Endothelial cell of umbilical vein (primary cell): ENCODE measurements at regions not wholly inside any gene's neighbourhood (a gene's known extent, or its start where the extent isn't known, plus 50 kb on each side); places are given as distances from the start of the nearest gene placed in this dataset.

ENCODE experiments used
- BruUV-seq: library from RNA; stranded (reverse); fragments of 400-500 nt; replicated peaks from 2 replicates; lab custom pipeline; 2021; lab: Mats Ljungman, UMichigan
- CTCF ChIA-PET: fragments of 300-600, 350-600 bp; sonication (Branson Sonifier 250); formaldehyde crosslinking; loops from one replicate; lab custom pipeline; 2021; ENCODE audit warnings: antibody characterized with exemption, inconsistent platforms; lab: Charles Lee
- POLR2A ChIA-PET: fragments of 300-600, 350-600 bp; sonication (Branson Sonifier 250); formaldehyde crosslinking; loops from one replicate; lab custom pipeline; 2021; ENCODE audit warnings: antibody characterized with exemption, inconsistent platforms; lab: Charles Lee
- DNase-seq: peaks from one replicate; pipeline ENCODE4 v3.0.0-alpha.2; 2011; ENCODE audit warnings: low read depth, low spot score
- FAIRE-seq: peaks from 2 replicates; lab custom pipeline; 2011; peaks lifted over from hg19 to GRCh38; lab: Jason Lieb, UNC
- H2AFZ ChIP-seq: 2 replicates; pipeline ENCODE4 v1.6.0; 2012; ENCODE audit warnings: low read depth, low read length, control low read depth, inconsistent platforms
- H3K27ac ChIP-seq: 2 replicates; pipeline ENCODE4 v1.5.1; 2011; ENCODE audit warnings: low read depth, mild to moderate bottlenecking, control low read depth, low read length, moderate library complexity; ENCODE audit not compliant: insufficient read depth
- H3K27me3 ChIP-seq, 2 experiments: 2 replicates each; pipeline versions ENCODE4 v1.6.0 to v1.6.1; 2011; ENCODE audit warnings: low read length in 2 of 2, mixed read lengths in 1 of 2; ENCODE audit not compliant: control insufficient read depth in 2 of 2, insufficient read depth in 2 of 2
- H3K36me3 ChIP-seq, 2 experiments: 2 replicates in 1 of 2; 3 replicates in 1 of 2; pipeline ENCODE4 v1.5.1; 2011; ENCODE audit warnings: low read length in 2 of 2, mild to moderate bottlenecking in 1 of 2, moderate library complexity in 1 of 2; ENCODE audit not compliant: control insufficient read depth in 2 of 2, insufficient read depth in 2 of 2; ENCODE audit errors: extremely low read depth in 1 of 2
- H3K4me1 ChIP-seq: 3 replicates; pipeline ENCODE4 v1.5.1; 2011; ENCODE audit warnings: mild to moderate bottlenecking, low read length; ENCODE audit not compliant: control insufficient read depth, insufficient read depth; ENCODE audit errors: extremely low read depth
- H3K4me2 ChIP-seq: 2 replicates; pipeline ENCODE4 v1.6.1; 2011; ENCODE audit warnings: low read length, control low read depth, mixed read lengths; ENCODE audit not compliant: insufficient read depth
- H3K4me3 ChIP-seq, 3 experiments: fragments of 200-600 bp in 1 of 3; sonication (generic), shearing (Covaris generic) in 1 of 3; replicated peaks in 1 of 3; 2 replicates each; pipeline ENCODE4 v1.5.1; 2011 to 2016; ENCODE audit warnings: control low read depth in 3 of 3, low read length in 3 of 3, mild to moderate bottlenecking in 2 of 3, inconsistent platforms in 1 of 3, low read depth in 1 of 3, moderate library complexity in 1 of 3; ENCODE audit not compliant: insufficient read depth in 1 of 3
- H3K79me2 ChIP-seq: 2 replicates; pipeline ENCODE4 v1.6.0; 2012; ENCODE audit warnings: low read length, inconsistent platforms; ENCODE audit not compliant: control insufficient read depth, insufficient read depth
- H3K9ac ChIP-seq: replicated peaks from 2 replicates; pipeline ENCODE3; 2011; ENCODE audit warnings: low read length, control low read depth; ENCODE audit not compliant: insufficient read depth; ENCODE audit errors: extremely low read depth
- H3K9me1 ChIP-seq: replicated peaks from 3 replicates; pipeline ENCODE4 v1.6.0; 2011; ENCODE audit warnings: mild to moderate bottlenecking, low read length; ENCODE audit not compliant: control insufficient read depth, insufficient read depth; ENCODE audit errors: extremely low read depth
- H3K9me3 ChIP-seq: replicated peaks from 2 replicates; pipeline ENCODE4 v1.5.1; 2012; ENCODE audit warnings: low read length, inconsistent platforms; ENCODE audit not compliant: control insufficient read depth, insufficient read depth
- H4K20me1 ChIP-seq: replicated peaks from 2 replicates; pipeline ENCODE3; 2011; ENCODE audit warnings: mild to moderate bottlenecking, low read length; ENCODE audit not compliant: control insufficient read depth, insufficient read depth; ENCODE audit errors: extremely low read depth
- EZH2 ChIP-seq: IDR thresholded peaks from 2 replicates; pipeline ENCODE4 v1.6.1; 2012; ENCODE audit warnings: borderline replicate concordance, low read depth, mild to moderate bottlenecking, moderate library complexity, low read length, inconsistent platforms; ENCODE audit not compliant: severe bottlenecking
- FOS ChIP-seq: IDR thresholded peaks from 2 replicates; pipeline ENCODE4 v1.6.1; 2011; ENCODE audit warnings: mild to moderate bottlenecking, low read length, moderate library complexity, borderline replicate concordance; ENCODE audit not compliant: insufficient read depth
- GATA2 ChIP-seq: IDR thresholded peaks from 2 replicates; pipeline ENCODE4 v1.7.0; 2011; ENCODE audit warnings: low read depth, mild to moderate bottlenecking, moderate library complexity, mixed read lengths, low read length; ENCODE audit not compliant: insufficient read length, insufficient read depth
- JUN ChIP-seq: IDR thresholded peaks from 2 replicates; pipeline ENCODE4 v1.6.1; 2011; ENCODE audit warnings: borderline replicate concordance, low read depth; ENCODE audit not compliant: insufficient read length, insufficient read depth
- MYC ChIP-seq: IDR thresholded peaks from one replicate; pipeline ENCODE4 v1.6.1; 2011; ENCODE audit warnings: mild to moderate bottlenecking, low read depth, low read length
- POLR2A ChIP-seq: IDR thresholded peaks from 2 replicates; pipeline ENCODE4 v1.6.1; 2012; ENCODE audit warnings: low read depth, mild to moderate bottlenecking, control low read depth, low read length
- POLR2AphosphoS5 ChIP-seq: IDR thresholded peaks from 2 replicates; pipeline ENCODE4 v1.6.1; 2012; ENCODE audit warnings: low read depth, mild to moderate bottlenecking, control low read depth, low read length, moderate library complexity; ENCODE audit not compliant: insufficient read depth
- dilution Hi-C: fragments of 300-500 bp; cut with MboI; formaldehyde crosslinking; loops from one replicate; pipeline ENCODE4 v1.15.0; 2019; ENCODE audit warnings: low sequenced_read_pairs; ENCODE audit not compliant: extremely low pct_ligation_motif_present
- intact Hi-C: fragments of 100-400 bp; cut with micrococcal nuclease; formaldehyde crosslinking; loops from one replicate; pipeline ENCODE4 v1.10.0; 2022
- TF ChIP-seq, protein P1 (sequence below), 2 donors: IDR thresholded peaks; 1 replicate in 1 of 2; 2 replicates in 1 of 2; pipeline ENCODE4 v1.5.1; 2011; ENCODE audit warnings: low read length in 2 of 2, mild to moderate bottlenecking in 2 of 2, moderate library complexity in 2 of 2, control low read depth in 1 of 2, inconsistent platforms in 1 of 2, low read depth in 1 of 2; ENCODE audit not compliant: insufficient read depth in 1 of 2; ENCODE audit errors: extremely low read depth in 1 of 2
- TF ChIP-seq, protein P2 (sequence below): IDR thresholded peaks from 2 replicates; pipeline ENCODE4 v1.6.1; 2011; ENCODE audit not compliant: insufficient read depth, insufficient read length

DNA sequence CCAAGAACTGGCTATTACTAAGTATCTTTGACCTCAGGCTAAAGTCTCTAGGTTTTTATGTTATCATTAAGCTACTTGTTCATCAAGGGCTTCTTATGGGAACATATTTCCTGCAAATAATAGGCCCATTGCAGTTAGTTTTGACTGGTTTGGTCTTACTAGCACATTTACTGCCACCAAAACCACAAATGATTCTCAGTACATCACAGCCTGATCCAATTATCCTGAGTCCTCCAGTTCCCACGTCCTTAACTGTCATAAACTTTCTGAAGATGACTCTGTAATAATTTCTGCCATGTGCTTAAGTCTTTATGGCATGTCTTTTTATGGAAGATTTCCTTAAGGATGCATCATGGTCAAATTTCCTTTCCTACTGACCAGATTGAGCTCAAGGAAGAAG lies 123.3 kb upstream of the TANK start:
- no peak overlapping the region for H2AFZ ChIP-seq
- intact Hi-C loops: no loop called here
- no TSS peak for BruUV-seq
- H3K4me2 ChIP-seq: no peak overlapping the region
- DNase-seq (no peak), FAIRE-seq (no peak)
- no peak overlapping the region for H3K4me3 ChIP-seq
- POLR2A ChIA-PET: no interaction called here
- no peak overlapping the region for H3K27ac ChIP-seq
- CTCF ChIA-PET: interaction anchor here (1.0 kb wide), 1 partner anchor 27 kb away, joined by 3 read pairs; no protein-coding TSS in a partner anchor
- H3K9ac ChIP-seq: no peak overlapping the region
- H3K27me3 ChIP-seq: peaks cover 2 to 6% of the 10 kb centered on the region in 2 experiments
- no peaks in the 10 kb centered on the region for H4K20me1 ChIP-seq
- dilution Hi-C loops: no loop called here
- no peaks in the 10 kb centered on the region for H3K4me1 ChIP-seq
- no peaks in the 10 kb centered on the region for H3K79me2 ChIP-seq
- H3K9me3 ChIP-seq: no peaks in the 10 kb centered on the region
- no peaks in the 10 kb centered on the region for H3K36me3 ChIP-seq
- no peaks in the 10 kb centered on the region for H3K9me1 ChIP-seq
- TF ChIP-seq JUN (no peak), MYC (no peak)

DNA sequence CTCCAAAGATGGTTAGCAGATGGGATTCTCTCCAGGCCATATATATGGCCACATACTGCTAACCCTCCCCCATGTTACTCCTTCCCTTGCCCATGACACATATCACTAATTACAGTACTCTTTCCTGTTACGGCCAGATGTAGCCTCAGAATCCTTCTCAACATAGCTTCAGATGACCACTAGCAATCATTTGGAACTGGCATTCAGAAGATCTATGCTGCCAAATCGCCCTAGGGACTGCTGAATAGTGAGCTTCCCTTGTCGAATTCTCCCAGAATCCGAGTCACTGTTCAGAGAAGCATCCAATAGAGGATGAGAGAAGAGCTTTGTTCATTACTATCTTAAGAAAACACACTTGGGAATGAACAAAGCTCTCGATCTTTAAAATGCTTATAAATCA lies 121.2 kb upstream of the TANK start:
- no peaks in the 10 kb centered on the region for H3K79me2 ChIP-seq
- peaks cover 3 to 11% of the 10 kb centered on the region in 2 experiments for H3K27me3 ChIP-seq
- POLR2A ChIA-PET: no interaction called here
- H3K4me1 ChIP-seq: no peaks in the 10 kb centered on the region
- no peaks in the 10 kb centered on the region for H3K9me1 ChIP-seq
- no peak overlapping the region for H3K9ac ChIP-seq
- FAIRE-seq (no peak), DNase-seq (no peak)
- dilution Hi-C loops: no loop called here
- CTCF ChIA-PET: interaction anchor here (1.6 kb wide), 1 partner anchor 25 kb away, joined by 8 read pairs; no protein-coding TSS in a partner anchor
- no peaks in the 10 kb centered on the region for H3K36me3 ChIP-seq
- TF ChIP-seq GATA2: no peak
- TF ChIP-seq JUN: no peak
- TF ChIP-seq EZH2: no peak
- TF ChIP-seq, protein P1, sequence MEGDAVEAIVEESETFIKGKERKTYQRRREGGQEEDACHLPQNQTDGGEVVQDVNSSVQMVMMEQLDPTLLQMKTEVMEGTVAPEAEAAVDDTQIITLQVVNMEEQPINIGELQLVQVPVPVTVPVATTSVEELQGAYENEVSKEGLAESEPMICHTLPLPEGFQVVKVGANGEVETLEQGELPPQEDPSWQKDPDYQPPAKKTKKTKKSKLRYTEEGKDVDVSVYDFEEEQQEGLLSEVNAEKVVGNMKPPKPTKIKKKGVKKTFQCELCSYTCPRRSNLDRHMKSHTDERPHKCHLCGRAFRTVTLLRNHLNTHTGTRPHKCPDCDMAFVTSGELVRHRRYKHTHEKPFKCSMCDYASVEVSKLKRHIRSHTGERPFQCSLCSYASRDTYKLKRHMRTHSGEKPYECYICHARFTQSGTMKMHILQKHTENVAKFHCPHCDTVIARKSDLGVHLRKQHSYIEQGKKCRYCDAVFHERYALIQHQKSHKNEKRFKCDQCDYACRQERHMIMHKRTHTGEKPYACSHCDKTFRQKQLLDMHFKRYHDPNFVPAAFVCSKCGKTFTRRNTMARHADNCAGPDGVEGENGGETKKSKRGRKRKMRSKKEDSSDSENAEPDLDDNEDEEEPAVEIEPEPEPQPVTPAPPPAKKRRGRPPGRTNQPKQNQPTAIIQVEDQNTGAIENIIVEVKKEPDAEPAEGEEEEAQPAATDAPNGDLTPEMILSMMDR (IDR thresholded peaks at IDR 0.05; ENCODE audit: extremely low read depth in 1 of 2, insufficient read depth in 1 of 2, low read depth in 1 of 2, low read length in 2 of 2): no peak
- no peak for TF ChIP-seq FOS
- TF ChIP-seq, protein P2, sequence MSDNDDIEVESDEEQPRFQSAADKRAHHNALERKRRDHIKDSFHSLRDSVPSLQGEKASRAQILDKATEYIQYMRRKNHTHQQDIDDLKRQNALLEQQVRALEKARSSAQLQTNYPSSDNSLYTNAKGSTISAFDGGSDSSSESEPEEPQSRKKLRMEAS: no peak
- TF ChIP-seq MYC: no peak
- TF ChIP-seq POLR2AphosphoS5: no peak
- TF ChIP-seq POLR2A: no peak
- intact Hi-C loops: no loop called here
- no TSS peak for BruUV-seq
- no peak overlapping the region for H3K4me3 ChIP-seq
- no peaks in the 10 kb centered on the region for H3K9me3 ChIP-seq
- no peak overlapping the region for H3K4me2 ChIP-seq
- H3K27ac ChIP-seq: no peak overlapping the region
- no peak overlapping the region for H2AFZ ChIP-seq
- H4K20me1 ChIP-seq: no peaks in the 10 kb centered on the region
